Frontal cortex (tissue), 3 donors: ENCODE measurements at regions not wholly inside any gene's neighbourhood (a gene's known extent, or its start where the extent isn't known, plus 50 kb on each side); places are given as distances from the start of the nearest gene placed in this dataset.
"Not testable (repeated sequence)": the region's sequence is repeated elsewhere in the genome, so short reads cannot be mapped to it uniquely, and the experiment has no call there.

Source experiments
- DNase-seq, 2 donors: peaks; one replicate each; pipeline ENCODE4 v3.0.0; 2012; ENCODE audit warnings: low spot score in 2 of 2
- FAIRE-seq: peaks from 2 replicates; lab custom pipeline; 2012; peaks lifted over from hg19 to GRCh38; lab: Jason Lieb, UNC
- donor health status: control.
- donor health status: control.
- donor health status: control.

- DNase-seq (no peak), FAIRE-seq (no peak)
Measured at GRCh38 chr7:119177863-119178262, 953.4 kb downstream of the ANKRD7 start.

DNA sequence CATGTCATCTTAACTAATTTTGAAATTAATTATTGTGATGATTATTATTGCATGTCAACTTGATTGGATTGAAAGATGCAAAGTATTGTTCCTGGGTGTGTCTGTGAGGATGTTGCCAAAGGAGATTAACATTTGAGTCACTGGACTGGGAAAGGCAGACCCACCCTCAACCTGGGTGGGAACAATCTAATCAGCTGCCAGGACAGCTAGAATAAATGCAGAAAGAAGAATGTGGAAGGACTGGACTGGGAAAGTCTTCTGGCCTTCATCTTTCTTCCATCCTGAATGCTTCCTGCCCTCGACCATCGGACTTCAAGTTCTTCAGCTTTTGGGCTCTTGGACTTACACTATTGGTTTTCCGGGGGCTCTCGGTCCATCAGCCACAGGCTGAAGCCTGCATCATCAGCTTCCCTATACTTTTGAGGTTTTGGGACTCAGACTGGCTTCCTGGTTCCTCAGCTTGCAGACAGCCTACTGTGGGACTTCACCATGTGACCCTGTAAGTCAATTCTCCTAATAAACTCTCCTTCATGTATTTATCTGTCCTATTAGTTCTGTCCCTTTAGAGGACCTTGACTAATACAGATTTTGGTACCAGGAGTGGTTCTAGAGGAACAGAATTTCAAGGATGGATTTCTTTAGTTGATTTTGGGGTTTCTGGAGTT is 959.8 kb downstream of the ANKRD7 start:
- FAIRE-seq (no peak), DNase-seq (no peak)

GRCh38 chr7:119196183-119196582 is 971.7 kb downstream of the ANKRD7 start:
- FAIRE-seq = no peak
- no peak for DNase-seq

GRCh38 chr7:119197172-119197876 is 972.8 kb downstream of the ANKRD7 start:
- DNase-seq (no peak), FAIRE-seq (no peak)

DNA sequence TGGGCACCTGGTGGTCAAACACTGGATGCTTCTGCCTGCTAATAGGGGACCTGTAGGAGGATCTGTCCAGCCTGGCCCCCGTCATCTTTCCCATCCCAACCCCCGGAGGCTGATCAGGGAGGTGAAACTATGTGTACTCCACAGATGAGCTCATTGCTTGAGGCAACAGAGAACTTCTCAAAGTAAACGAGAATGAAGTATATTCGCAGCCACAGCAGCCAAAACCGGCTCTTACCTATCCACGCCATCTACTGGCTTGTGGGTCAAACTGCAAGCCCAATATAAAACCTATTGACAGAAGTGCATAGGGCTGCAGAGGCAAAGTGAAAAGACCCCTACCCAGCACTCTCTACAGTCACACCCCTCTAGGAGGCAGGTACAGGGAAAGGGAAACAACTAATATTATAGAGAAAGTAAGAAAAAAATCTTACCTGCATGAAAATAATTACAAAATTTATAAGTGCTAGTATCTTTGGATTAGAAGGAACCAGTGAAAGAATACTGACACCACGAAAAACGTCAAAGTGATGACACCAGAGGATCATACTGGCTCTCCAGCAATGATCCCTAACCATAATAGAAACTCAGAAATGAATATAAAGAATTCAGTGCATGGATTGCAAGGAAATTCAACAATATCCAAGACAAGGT is 973.5 kb downstream of the ANKRD7 start:
- no peak for FAIRE-seq

GRCh38 chr7:119219663-119220062 is 995.2 kb downstream of the ANKRD7 start:
- DNase-seq (no peak), FAIRE-seq (no peak)

More for the DNA sequence above, 973.5 kb downstream of the ANKRD7 start:
- DNase-seq = no peak

DNA sequence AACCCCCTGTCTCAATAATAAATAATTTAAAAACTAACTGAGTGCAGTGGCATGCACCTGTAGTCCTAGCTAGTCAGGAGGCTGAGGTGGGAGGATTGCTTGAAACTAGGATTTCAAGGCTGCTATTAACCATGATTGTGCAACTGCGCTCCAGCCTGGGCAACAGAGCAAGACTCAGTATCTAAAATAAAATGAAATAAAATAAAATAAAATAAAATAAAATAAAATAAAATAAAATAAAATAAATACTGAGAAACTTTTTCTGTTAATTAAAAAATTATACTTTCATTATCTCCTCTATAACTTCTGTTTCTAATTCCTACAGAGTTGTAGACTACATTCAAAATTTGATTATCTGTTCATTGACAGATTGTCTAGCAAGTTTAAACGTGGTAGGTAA is 999.4 kb downstream of the ANKRD7 start:
- no peak for DNase-seq
- FAIRE-seq = peak; percentile 51

- DNase-seq (no peak), FAIRE-seq (no peak)
Measured at GRCh38 chr7:119228482-119228881, 1004.0 kb downstream of the ANKRD7 start.

DNA sequence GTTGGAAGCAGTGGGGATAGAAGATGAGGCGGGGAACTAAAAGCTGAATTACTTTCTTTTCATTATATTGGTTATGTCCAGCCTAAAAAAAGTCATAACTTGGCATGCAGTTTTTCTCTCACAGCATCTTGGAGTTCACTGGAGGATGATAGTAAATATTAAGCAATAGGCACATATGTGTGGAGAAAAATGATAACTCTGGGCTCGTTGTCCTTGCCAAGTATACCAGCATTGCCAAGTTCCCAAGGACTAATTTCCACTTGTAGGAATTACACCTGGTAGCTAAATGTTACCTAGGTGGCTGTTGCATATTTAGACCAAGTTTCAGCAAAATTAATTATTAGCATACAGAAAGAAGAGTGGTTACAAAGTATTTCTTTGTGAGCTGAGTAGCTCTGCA is 1007.6 kb downstream of the ANKRD7 start:
- FAIRE-seq = no peak
- no peak for DNase-seq

- no peak for DNase-seq
- no peak for FAIRE-seq
Measured at GRCh38 chr7:119233015-119233414, 1008.5 kb downstream of the ANKRD7 start.

GRCh38 chr7:119252962-119253361 is 1020.0 kb upstream of the KCND2 start:
- FAIRE-seq (no peak), DNase-seq (no peak)

DNA sequence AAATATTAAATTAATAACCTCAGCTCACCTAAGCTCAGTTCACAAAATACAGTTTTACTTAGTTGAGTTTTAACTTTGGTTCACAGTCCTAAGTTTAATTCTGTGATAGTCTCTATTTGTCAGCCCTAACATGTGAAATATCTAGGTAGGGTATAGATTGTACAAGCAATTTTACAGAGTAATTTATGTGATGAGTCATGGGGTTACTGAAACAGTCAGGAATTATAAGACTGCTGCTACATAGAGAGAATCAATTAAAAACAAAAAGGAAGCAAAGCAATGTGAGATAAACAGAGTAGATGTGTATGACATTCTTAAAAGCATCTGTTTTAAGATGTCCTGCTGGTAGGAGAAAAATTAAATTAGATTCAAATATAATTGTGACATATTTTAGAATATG is 1018.2 kb upstream of the KCND2 start:
- FAIRE-seq (no peak), DNase-seq (no peak)

DNA sequence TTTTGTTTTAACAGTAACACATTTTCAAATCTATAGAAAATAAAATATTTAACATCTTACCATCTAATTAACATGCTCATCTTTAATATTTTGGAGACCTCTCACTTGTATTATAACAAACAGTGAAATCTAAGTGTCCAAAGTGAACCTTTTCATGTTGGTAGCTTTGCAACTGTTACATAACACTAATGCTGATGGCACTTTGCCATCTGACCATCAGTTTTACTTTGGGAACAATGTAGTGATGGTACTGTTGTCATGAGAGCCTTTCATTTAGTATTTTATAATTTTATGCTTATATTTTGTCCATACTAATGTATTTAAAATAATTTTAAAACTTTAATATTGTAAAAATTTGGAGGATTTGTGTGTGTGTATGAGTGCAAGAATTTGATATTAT is 1017.0 kb upstream of the KCND2 start:
- FAIRE-seq (no peak), DNase-seq (no peak)

DNA sequence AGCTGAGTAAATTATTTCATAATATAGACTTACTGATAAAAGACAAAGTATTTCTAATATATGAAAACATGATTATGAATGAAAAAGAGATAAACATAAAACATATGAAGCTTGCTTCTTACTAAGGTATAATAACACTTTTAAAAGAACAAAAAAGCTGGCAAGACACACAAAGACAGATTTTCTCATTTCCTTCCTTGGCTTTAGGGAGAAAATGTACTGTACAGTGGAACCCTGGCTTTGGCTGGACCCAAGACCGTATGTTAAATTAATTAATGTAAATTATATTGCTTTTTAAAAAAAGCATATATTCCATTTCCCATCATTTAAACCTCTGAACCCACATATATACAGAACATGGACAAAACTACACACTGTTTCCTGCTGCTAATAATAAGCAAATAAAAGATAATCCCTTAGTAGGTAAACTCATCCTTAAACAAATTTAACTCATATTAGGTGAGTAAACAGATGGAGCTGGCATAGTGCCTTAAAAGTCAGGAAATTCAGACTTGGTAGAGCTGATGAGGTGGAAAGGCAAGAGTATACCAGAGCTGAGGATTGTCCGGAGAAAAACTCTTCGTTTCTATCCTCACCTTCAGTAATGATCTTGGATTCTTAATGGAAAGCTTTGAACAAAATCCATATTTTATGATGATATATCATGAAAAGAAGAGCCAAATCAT is 1016.4 kb upstream of the KCND2 start:
- no peak for DNase-seq
- FAIRE-seq = no peak

- FAIRE-seq, DNase-seq: not testable (repeated sequence)
Measured at GRCh38 chr7:119266790-119267189, 1006.2 kb upstream of the KCND2 start.

- FAIRE-seq (no peak), DNase-seq (peak in 1 of 2 donors; percentile 1)
Measured at GRCh38 chr7:119270045-119270464, 1002.9 kb upstream of the KCND2 start.

GRCh38 chr7:119270644-119271043 is 1002.3 kb upstream of the KCND2 start:
- DNase-seq (no peak), FAIRE-seq (no peak)

DNA sequence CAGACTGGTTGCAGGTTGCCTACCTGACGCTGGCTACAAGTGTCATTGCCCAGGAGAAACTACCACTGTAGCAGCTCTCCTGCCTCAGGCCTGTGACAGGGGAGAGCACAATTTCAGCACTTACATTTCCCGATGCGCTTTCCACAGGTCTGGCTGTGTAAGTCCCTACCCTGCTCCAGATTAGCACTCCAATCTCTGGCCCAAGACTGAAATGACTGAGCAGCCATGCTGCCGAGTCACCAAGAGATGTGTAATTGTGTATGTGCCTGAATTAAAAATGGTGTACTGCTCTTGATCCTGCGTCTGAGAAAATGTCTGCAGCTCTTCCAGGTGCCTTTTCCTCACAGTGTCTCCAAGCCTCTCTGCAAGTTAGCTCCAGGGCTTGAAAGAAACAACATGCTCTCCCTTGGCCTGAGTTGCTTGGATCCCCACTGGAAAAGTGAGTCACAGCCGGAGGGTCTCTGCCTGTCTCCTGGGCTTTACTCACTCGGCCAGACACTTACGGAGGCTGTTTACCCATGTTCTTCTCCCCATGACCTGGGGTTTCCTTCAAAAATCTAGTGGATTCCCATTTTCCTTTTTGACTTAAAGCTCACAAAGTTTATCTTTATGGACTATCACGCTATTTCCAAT is 1001.7 kb upstream of the KCND2 start:
- DNase-seq (no peak), FAIRE-seq (no peak)

DNA sequence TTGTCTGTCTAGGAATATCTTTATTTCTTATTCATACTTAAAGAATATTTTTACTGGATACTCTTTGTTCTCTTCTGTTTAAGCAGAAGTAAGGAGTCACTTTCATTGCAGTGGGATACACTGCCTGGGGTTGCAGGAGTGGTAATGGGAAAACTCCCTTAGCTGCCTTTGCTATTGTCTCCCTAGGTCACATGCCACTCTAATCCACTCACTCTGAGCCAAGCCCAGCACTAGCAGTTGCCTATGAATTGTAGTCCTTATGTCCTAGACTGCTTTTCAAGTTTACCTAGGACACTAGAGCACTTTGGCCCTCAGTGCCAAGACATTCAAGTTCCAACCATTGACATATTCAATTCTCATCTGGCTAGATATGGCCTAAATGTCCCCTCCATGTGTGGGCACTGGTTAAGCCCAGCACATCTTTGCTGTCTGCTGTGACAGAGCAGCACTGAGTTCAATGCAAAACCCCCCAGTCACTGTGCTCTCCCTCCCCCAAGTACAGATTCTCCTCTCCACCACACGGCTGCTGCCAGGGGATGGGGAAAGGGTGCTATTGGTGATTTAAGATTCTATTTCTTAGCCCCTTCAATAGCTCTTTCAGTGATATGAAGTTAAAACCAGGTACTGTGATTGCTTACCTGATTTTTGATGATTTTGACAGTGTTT is 991.7 kb upstream of the KCND2 start:
- no peak for DNase-seq
- no peak for FAIRE-seq

GRCh38 chr7:119283353-119283752 is 989.6 kb upstream of the KCND2 start:
- FAIRE-seq = no peak
- DNase-seq = no peak
